Adrenal gland (tissue), 5 donors: ENCODE measurements at regions not wholly inside any gene's neighbourhood (a gene's known extent, or its start where the extent isn't known, plus 50 kb on each side); places are given as distances from the start of the nearest gene placed in this dataset.

Source experiments
- CTCF ChIP-seq, 6 experiments: fragments of 450-650 bp in 4 of 6; fragments of 200-600 bp in 2 of 6; sonication (generic) in 1 of 6; IDR thresholded peaks; 1 replicate in 5 of 6; 2 replicates in 1 of 6; pipeline versions ENCODE4 v1.5.1 to v1.8.0; 2016 to 2021; ENCODE audit warnings: antibody characterized with exemption in 6 of 6, mild to moderate bottlenecking in 2 of 6, moderate library complexity in 1 of 6
- POLR2A ChIP-seq, 2 donors: fragments of 450-650 bp; IDR thresholded peaks; one replicate each; pipeline ENCODE4 v1.6.1; 2017; ENCODE audit warnings: antibody characterized with exemption in 2 of 2, mild to moderate bottlenecking in 2 of 2, moderate library complexity in 1 of 2
- donor health status: DM: no; HTN: no; CAD: no.

GRCh38 chr2:154557906-154558305 lies 140.6 kb upstream of the KCNJ3 start:
- TF ChIP-seq CTCF (IDR thresholded peaks at IDR 0.05) (no peak), POLR2A (IDR thresholded peaks at IDR 0.05) (no peak)
